BE2C (cell line): ENCODE measurements at regions not wholly inside any gene's neighbourhood (a gene's known extent, or its start where the extent isn't known, plus 50 kb on each side); places are given as distances from the start of the nearest gene placed in this dataset.

ENCODE experiments used
- DNase-seq: peaks from one replicate; pipeline ENCODE4 v3.0.0-alpha.2; 2020
- H3K27me3 ChIP-seq: fragments of 250-450 bp; sonication (Bioruptor Pico); 2 replicates; pipeline ENCODE4 v1.5.1; 2020; ENCODE audit warnings: mild to moderate bottlenecking
- H3K36me3 ChIP-seq: fragments of 250-450 bp; sonication (Bioruptor Pico); 2 replicates; pipeline ENCODE4 v1.5.1; 2020; ENCODE audit warnings: mild to moderate bottlenecking
- H3K4me1 ChIP-seq: fragments of 250-450 bp; sonication (Bioruptor Pico); 2 replicates; pipeline ENCODE4 v1.5.1; 2020
- H3K4me3 ChIP-seq: 2 replicates; pipeline ENCODE4 v1.5.1; 2011; ENCODE audit warnings: low read depth, low read length
- H3K9me3 ChIP-seq: fragments of 250-450 bp; sonication (Bioruptor Pico); 2 replicates; pipeline ENCODE4 v1.5.1; 2020
- TF ChIP-seq, protein P1 (sequence below): IDR thresholded peaks from 2 replicates; pipeline ENCODE4 v1.5.1; 2012; ENCODE audit warnings: mild to moderate bottlenecking, low read depth, low read length

DNA sequence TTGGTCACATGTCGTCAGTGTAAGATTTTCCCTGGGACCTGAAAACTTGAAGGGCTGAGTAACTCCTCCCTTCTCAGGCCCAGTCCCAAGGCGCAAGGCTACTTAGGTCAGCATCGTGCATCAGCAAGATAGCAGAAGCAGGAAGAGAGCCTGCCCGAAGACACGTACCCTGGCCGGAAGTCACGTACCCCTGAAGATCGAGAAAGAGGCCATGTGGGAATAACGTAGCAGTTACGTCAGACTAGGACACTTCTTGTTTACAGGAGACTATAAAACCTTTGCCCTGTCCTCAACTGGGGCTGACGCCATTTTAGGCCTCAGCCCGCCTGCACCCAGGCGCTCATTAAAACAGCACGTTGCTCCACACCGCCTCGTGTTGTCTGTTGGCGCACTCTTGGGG is 114.3 kb upstream of the GALNT17 start:
- no peaks in the 10 kb centered on the region for H3K4me1 ChIP-seq
- H3K9me3 ChIP-seq: no peaks in the 10 kb centered on the region; the same call in 1 of the 2 replicates
- H3K36me3 ChIP-seq: no peaks in the 10 kb centered on the region
- DNase-seq: no peak
- TF ChIP-seq, protein P1, sequence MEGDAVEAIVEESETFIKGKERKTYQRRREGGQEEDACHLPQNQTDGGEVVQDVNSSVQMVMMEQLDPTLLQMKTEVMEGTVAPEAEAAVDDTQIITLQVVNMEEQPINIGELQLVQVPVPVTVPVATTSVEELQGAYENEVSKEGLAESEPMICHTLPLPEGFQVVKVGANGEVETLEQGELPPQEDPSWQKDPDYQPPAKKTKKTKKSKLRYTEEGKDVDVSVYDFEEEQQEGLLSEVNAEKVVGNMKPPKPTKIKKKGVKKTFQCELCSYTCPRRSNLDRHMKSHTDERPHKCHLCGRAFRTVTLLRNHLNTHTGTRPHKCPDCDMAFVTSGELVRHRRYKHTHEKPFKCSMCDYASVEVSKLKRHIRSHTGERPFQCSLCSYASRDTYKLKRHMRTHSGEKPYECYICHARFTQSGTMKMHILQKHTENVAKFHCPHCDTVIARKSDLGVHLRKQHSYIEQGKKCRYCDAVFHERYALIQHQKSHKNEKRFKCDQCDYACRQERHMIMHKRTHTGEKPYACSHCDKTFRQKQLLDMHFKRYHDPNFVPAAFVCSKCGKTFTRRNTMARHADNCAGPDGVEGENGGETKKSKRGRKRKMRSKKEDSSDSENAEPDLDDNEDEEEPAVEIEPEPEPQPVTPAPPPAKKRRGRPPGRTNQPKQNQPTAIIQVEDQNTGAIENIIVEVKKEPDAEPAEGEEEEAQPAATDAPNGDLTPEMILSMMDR: no peak
- H3K4me3 ChIP-seq: no peak overlapping the region
- H3K27me3 ChIP-seq: no peaks in the 10 kb centered on the region

DNA sequence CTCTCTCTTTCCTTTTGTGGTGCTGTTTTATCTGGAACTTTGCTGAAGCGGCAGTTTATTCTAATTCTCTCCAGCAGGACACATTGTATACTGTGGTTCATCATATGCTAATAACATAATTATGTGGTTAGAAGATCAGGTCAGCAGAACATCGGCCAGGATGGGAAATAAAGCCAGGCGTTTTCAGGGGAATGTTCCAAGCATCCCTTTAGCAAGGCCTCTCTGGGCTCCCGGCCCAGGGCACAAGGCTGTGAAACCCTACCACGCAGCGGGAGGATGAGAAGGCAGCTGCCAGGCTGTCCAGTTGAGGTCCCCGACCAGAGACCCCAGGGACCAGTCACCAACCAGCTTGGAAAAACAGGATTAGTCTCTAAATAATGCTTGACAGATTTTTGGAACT is 112.2 kb upstream of the GALNT17 start:
- Histone ChIP-seq H3K9me3 (no peaks in the 10 kb centered on the region; the same call in 1 of the 2 replicates), H3K36me3 (no peaks in the 10 kb centered on the region), H3K4me3 (no peak overlapping the region), H3K4me1 (no peaks in the 10 kb centered on the region), H3K27me3 (no peaks in the 10 kb centered on the region)
- DNase-seq: no peak
- TF ChIP-seq, protein P1: no peak

DNA sequence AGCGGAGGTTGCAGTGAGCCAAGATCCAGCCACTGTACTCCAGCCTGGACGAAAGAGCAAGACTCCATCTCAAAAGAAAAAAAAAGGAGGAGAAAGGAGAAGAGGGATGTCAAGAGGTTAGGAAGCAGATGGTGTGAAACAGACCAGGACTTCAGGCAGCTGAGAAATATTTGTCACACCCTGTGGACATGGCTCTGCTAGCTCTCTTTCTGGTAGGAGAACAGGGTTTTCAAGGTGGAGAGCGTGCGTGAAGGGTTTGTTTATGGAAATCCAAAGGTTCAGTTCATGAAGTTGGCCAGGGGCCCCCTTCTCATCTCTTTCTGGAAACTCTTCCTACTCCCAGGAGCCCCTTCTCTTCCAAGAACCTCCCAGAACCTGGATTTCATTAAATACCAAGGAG is 110.8 kb upstream of the GALNT17 start:
- Histone ChIP-seq H3K27me3 (no peaks in the 10 kb centered on the region), H3K4me1 (no peaks in the 10 kb centered on the region), H3K36me3 (no peaks in the 10 kb centered on the region), H3K4me3 (no peak overlapping the region), H3K9me3 (no peaks in the 10 kb centered on the region; the same call in 1 of the 2 replicates)
- no peak for DNase-seq
- TF ChIP-seq, protein P1: no peak

DNA sequence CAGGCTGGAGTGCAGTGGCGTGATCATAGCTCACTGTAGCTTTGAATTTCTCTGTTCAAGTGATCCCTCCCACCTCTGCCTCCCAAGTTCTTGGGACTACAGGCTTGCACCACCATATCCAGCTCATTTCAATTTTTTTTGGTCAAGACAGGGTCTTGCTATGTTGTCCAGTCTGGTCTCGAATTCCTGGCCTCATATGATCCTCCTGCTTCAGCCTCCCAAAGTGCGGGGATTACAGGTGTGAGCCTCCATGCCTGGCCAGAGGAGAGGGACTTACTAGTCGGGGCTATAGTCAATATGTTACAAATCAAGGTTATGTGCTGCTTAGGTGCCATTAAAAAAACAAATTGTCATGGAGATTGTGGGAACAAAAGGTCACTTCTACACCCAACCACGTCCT is 105.3 kb upstream of the GALNT17 start:
- no peak for DNase-seq
- TF ChIP-seq, protein P1: no peak
- Histone ChIP-seq H3K4me3 (no peak overlapping the region), H3K36me3 (no peaks in the 10 kb centered on the region), H3K4me1 (no peaks in the 10 kb centered on the region), H3K27me3 (no peaks in the 10 kb centered on the region), H3K9me3 (no peaks in the 10 kb centered on the region; the same call in 1 of the 2 replicates)

DNA sequence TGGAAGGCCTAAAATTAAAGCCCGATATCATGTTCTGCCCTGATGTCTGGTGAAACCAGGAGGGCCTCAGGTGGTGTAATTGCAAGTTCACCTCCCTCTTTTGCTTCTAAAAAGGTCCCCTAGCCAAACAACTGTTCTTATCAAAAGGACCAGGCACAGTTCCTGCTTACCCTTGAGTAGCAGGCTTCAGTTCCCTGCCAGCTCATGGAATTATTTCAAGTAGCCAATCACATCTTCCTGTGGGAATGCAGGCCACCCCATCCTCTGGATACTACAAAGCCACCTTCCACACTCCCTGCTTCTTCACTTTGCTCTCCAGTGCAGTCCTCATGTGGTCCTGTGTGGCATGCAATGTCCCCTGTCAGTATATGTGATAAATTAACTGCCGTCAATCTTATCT is 97.7 kb upstream of the GALNT17 start:
- Histone ChIP-seq H3K9me3 (no peaks in the 10 kb centered on the region; the same call in 1 of the 2 replicates), H3K4me3 (no peak overlapping the region), H3K4me1 (no peaks in the 10 kb centered on the region), H3K36me3 (no peaks in the 10 kb centered on the region), H3K27me3 (no peaks in the 10 kb centered on the region)
- TF ChIP-seq, protein P1: no peak
- no peak for DNase-seq

DNA sequence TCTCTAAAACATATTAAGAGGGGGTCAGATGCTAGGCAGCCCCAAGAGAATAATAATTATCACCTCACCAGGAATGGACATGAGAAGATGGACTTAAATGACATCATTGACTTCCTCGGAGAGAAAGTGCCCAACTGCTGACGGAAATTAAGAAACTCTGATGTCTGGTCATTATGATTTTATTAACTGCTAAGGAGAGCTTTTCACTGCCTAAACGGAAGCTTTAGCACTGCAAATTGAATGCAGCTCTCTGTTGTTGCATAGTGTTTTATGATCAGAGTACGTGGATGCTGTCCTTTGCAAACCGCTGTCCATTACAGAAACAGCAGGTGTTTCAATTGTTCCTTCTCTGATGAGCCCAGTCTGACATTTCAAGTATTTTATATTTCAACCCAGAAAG is 89.4 kb upstream of the GALNT17 start:
- TF ChIP-seq, protein P1: no peak
- Histone ChIP-seq H3K4me3 (no peak overlapping the region), H3K27me3 (no peaks in the 10 kb centered on the region), H3K4me1 (no peaks in the 10 kb centered on the region), H3K36me3 (no peaks in the 10 kb centered on the region), H3K9me3 (no peaks in the 10 kb centered on the region)
- DNase-seq: no peak
